OCI-LY7 (cell line): ENCODE measurements at regions not wholly inside any gene's neighbourhood (a gene's known extent, or its start where the extent isn't known, plus 50 kb on each side); places are given as distances from the start of the nearest gene placed in this dataset.

ENCODE experiments used
- CTCF ChIP-seq: fragments of 200-600 bp; sonication (generic); conservative IDR thresholded peaks from 2 replicates; pipeline ENCODE4 v1.5.1; 2014; ENCODE audit warnings: mild to moderate bottlenecking, antibody characterized with exemption, low read length, moderate library complexity, mixed read lengths
- EZH2phosphoT487 ChIP-seq: fragments of 200-600 bp; sonication (generic); IDR thresholded peaks from 2 replicates; pipeline ENCODE4 v1.6.1; 2018; ENCODE audit warnings: low read depth, borderline replicate concordance, mild to moderate bottlenecking, mixed run types, antibody characterized with exemption, low read length, moderate library complexity, mixed read lengths

DNA sequence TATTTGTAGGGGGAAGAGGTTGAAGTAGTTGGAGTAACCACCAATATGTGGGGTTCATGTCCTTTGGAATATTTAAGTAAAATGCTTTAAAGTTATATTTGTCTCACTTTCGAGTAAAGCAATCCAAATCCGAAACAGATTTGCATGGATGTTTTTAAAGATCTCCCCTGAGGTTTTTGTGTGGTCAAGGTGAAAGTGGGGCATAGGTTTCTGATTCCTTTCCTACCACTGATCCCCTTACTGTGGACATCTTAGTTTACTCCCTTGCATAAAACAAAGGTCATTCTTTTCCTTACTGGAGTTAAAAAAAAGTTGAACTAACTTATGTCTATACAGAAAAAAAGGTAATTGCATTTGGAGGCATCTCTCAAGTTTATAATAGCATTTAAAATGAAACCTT lies 71.9 kb upstream of the PHOX2B start:
- TF ChIP-seq CTCF (no peak), EZH2phosphoT487 (no peak)
